Mesenchymal stem cell (in vitro differentiated cells and primary cell): ENCODE measurements at regions not wholly inside any gene's neighbourhood (a gene's known extent, or its start where the extent isn't known, plus 50 kb on each side); places are given as distances from the start of the nearest gene placed in this dataset.

Source experiments
- DNase-seq: peaks from one replicate; pipeline ENCODE4 v3.0.0-alpha.2; 2013
- H2AFZ ChIP-seq: one replicate; pipeline ENCODE4 v1.6.1; 2013; ENCODE audit warnings: low read depth, mild to moderate bottlenecking, control low read depth, inconsistent platforms, low read length, moderate library complexity
- H2AK5ac ChIP-seq: 2 replicates; pipeline ENCODE4 v1.6.1; 2013; ENCODE audit warnings: low read length, moderate library complexity, mild to moderate bottlenecking, inconsistent platforms; ENCODE audit not compliant: severe bottlenecking
- H2BK120ac ChIP-seq: one replicate; pipeline ENCODE4 v1.6.1; 2013; ENCODE audit warnings: low read depth, mild to moderate bottlenecking, inconsistent platforms, low read length, moderate library complexity
- H2BK12ac ChIP-seq, 2 experiments: one replicate each; pipeline ENCODE4 v1.6.1; 2013; ENCODE audit warnings: inconsistent platforms in 2 of 2, low read length in 2 of 2, mild to moderate bottlenecking in 2 of 2, moderate library complexity in 2 of 2, control low read depth in 1 of 2
- H2BK15ac ChIP-seq: one replicate; pipeline ENCODE4 v1.6.1; 2013; ENCODE audit warnings: mild to moderate bottlenecking, low read depth, inconsistent platforms; ENCODE audit not compliant: poor library complexity, severe bottlenecking
- H2BK5ac ChIP-seq: 2 replicates; pipeline ENCODE4 v1.6.1; 2013; ENCODE audit warnings: low read depth, mild to moderate bottlenecking, low read length, control low read depth, inconsistent platforms; ENCODE audit not compliant: poor library complexity, severe bottlenecking
- H3K14ac ChIP-seq, 2 experiments: one replicate each; pipeline ENCODE4 v1.6.1; 2013; ENCODE audit warnings: inconsistent platforms in 2 of 2, low read length in 2 of 2, control low read depth in 1 of 2, mild to moderate bottlenecking in 1 of 2, moderate library complexity in 1 of 2
- H3K18ac ChIP-seq, 2 experiments: one replicate each; pipeline ENCODE4 v1.6.1; 2013; ENCODE audit warnings: inconsistent platforms in 2 of 2, low read length in 2 of 2, control low read depth in 1 of 2, low read depth in 1 of 2, mild to moderate bottlenecking in 1 of 2
- H3K23ac ChIP-seq, 2 experiments: one replicate each; pipeline ENCODE4 v1.6.1; 2013; ENCODE audit warnings: inconsistent platforms in 2 of 2, low read length in 2 of 2, mild to moderate bottlenecking in 2 of 2, moderate library complexity in 2 of 2, control low read depth in 1 of 2
- H3K27ac ChIP-seq: 2 replicates; pipeline ENCODE4 v1.5.1; 2013; ENCODE audit warnings: mild to moderate bottlenecking, moderate library complexity, low read length, control low read depth, inconsistent platforms; ENCODE audit not compliant: poor library complexity, severe bottlenecking
- H3K27me3 ChIP-seq, 2 experiments: 2 replicates each; pipeline versions ENCODE4 v1.6.1 to v1.7.0; 2013; ENCODE audit warnings: low read length in 2 of 2, mild to moderate bottlenecking in 2 of 2, moderate library complexity in 2 of 2, control low read depth in 1 of 2, inconsistent platforms in 1 of 2; ENCODE audit not compliant: control insufficient read depth in 1 of 2, insufficient read depth in 1 of 2
- H3K36me3 ChIP-seq, 2 experiments: 2 replicates each; pipeline versions ENCODE4 v1.6.1 to v1.7.0; 2013; ENCODE audit warnings: low read length in 2 of 2, control low read depth in 1 of 2, inconsistent platforms in 1 of 2, low read depth in 1 of 2, mild to moderate bottlenecking in 1 of 2; ENCODE audit not compliant: insufficient read depth in 2 of 2, control insufficient read depth in 1 of 2
- H3K4ac ChIP-seq, 2 experiments: one replicate each; pipeline ENCODE4 v1.6.1; 2013; ENCODE audit warnings: inconsistent platforms in 2 of 2, low read length in 2 of 2, mild to moderate bottlenecking in 2 of 2, moderate library complexity in 2 of 2, control low read depth in 1 of 2, low read depth in 1 of 2
- H3K4me1 ChIP-seq: 2 replicates; pipeline ENCODE4 v1.6.1; 2013; ENCODE audit warnings: low read depth, low read length, control low read depth; ENCODE audit not compliant: control insufficient read depth, insufficient read depth
- H3K4me2 ChIP-seq: 2 replicates; pipeline ENCODE4 v1.6.1; 2013; ENCODE audit warnings: low read length, mild to moderate bottlenecking, inconsistent platforms; ENCODE audit not compliant: poor library complexity, severe bottlenecking
- H3K4me3 ChIP-seq, 2 experiments: 2 replicates each; pipeline versions ENCODE4 v1.5.1 to v1.7.0; 2013; ENCODE audit warnings: low read length in 2 of 2, mild to moderate bottlenecking in 2 of 2, control low read depth in 1 of 2, low read depth in 1 of 2; ENCODE audit not compliant: insufficient read depth in 1 of 2
- H3K79me1 ChIP-seq: replicated peaks from 2 replicates; pipeline ENCODE4 v1.6.1; 2013; ENCODE audit warnings: mild to moderate bottlenecking, control low read depth, low read length, inconsistent platforms; ENCODE audit not compliant: poor library complexity, severe bottlenecking
- H3K9ac ChIP-seq: 2 replicates; pipeline ENCODE4 v1.7.0; 2013; ENCODE audit warnings: mild to moderate bottlenecking, low read length, moderate library complexity
- H3K9me3 ChIP-seq: 2 replicates; pipeline ENCODE4 v1.7.0; 2013; ENCODE audit warnings: mild to moderate bottlenecking, low read length; ENCODE audit not compliant: control insufficient read depth
- H4K8ac ChIP-seq: one replicate; pipeline ENCODE4 v1.6.1; 2013; ENCODE audit warnings: inconsistent platforms, mild to moderate bottlenecking, low read length, moderate library complexity
- H4K91ac ChIP-seq: one replicate; pipeline ENCODE4 v1.6.1; 2013; ENCODE audit warnings: mild to moderate bottlenecking, low read length, inconsistent platforms
- WGBS: methylation state at CpG from one replicate; pipeline ENCODE4 v1.1.7; 2013; ENCODE audit warnings: mixed read lengths; 5-methylcytosine and 5-hydroxymethylcytosine counted together

GRCh38 chr1:5565281-5566125 lies 426.7 kb downstream of the NPHP4 start:
- Histone ChIP-seq H2BK12ac (no peak overlapping the region), H3K4me3 (no peak overlapping the region), H3K23ac (no peak overlapping the region), H2AK5ac (no peak overlapping the region), H3K79me1 (no peaks in the 10 kb centered on the region), H3K27me3 (no peaks in the 10 kb centered on the region), H2BK120ac (no peak overlapping the region), H3K27ac (no peak overlapping the region), H3K9ac (no peak overlapping the region), H2BK5ac (no peak overlapping the region), H3K4ac (no peak overlapping the region), H4K8ac (no peak overlapping the region), H3K4me1 (no peaks in the 10 kb centered on the region), H3K18ac (no peak overlapping the region), H3K9me3 (peaks cover 11% of the 10 kb centered on the region), H4K91ac (no peak overlapping the region), H3K4me2 (no peak overlapping the region), H3K14ac (no peak overlapping the region), H3K36me3 (no peaks in the 10 kb centered on the region), H2BK15ac (no peak overlapping the region), H2AFZ (no peak overlapping the region)
- 59% methylated on average over 19 of the region's 19 CpGs for WGBS
- no peak for DNase-seq

GRCh38 chr1:5564578-5565257 lies 427.5 kb downstream of the NPHP4 start:
- no peak overlapping the region for H2BK5ac ChIP-seq
- no peak overlapping the region for H3K27ac ChIP-seq
- no peak overlapping the region for H4K8ac ChIP-seq
- H3K18ac ChIP-seq: no peak overlapping the region
- no peak overlapping the region for H2BK120ac ChIP-seq
- H2BK12ac ChIP-seq: no peak overlapping the region
- no peak overlapping the region for H3K4me2 ChIP-seq
- H3K9me3 ChIP-seq: peaks cover 9% of the 10 kb centered on the region
- no peaks in the 10 kb centered on the region for H3K79me1 ChIP-seq
- H3K4me3 ChIP-seq: no peak overlapping the region
- WGBS: 75% methylated on average over 10 of the region's 10 CpGs
- H4K91ac ChIP-seq: no peak overlapping the region
- no peak for DNase-seq
- no peak overlapping the region for H3K23ac ChIP-seq
- no peak overlapping the region for H2BK15ac ChIP-seq
- H3K36me3 ChIP-seq: no peaks in the 10 kb centered on the region
- H3K9ac ChIP-seq: no peak overlapping the region
- no peak overlapping the region for H3K14ac ChIP-seq
- H3K4ac ChIP-seq: no peak overlapping the region
- no peak overlapping the region for H2AFZ ChIP-seq
- H3K27me3 ChIP-seq: no peaks in the 10 kb centered on the region
- H3K4me1 ChIP-seq: no peaks in the 10 kb centered on the region
- no peak overlapping the region for H2AK5ac ChIP-seq

- Histone ChIP-seq H3K79me1 (no peaks in the 10 kb centered on the region), H2BK5ac (no peak overlapping the region), H3K23ac (no peak overlapping the region), H3K4me1 (no peaks in the 10 kb centered on the region), H4K8ac (no peak overlapping the region), H2BK15ac (no peak overlapping the region), H3K4ac (no peak overlapping the region), H3K4me2 (no peak overlapping the region), H3K14ac (no peak overlapping the region), H3K27me3 (no peaks in the 10 kb centered on the region), H3K9ac (no peak overlapping the region), H3K9me3 (peaks cover 7% of the 10 kb centered on the region), H3K18ac (no peak overlapping the region), H2BK120ac (no peak overlapping the region), H2AK5ac (no peak overlapping the region), H4K91ac (no peak overlapping the region), H2AFZ (no peak overlapping the region), H3K27ac (no peak overlapping the region), H2BK12ac (no peak overlapping the region), H3K36me3 (no peaks in the 10 kb centered on the region), H3K4me3 (no peak overlapping the region)
- WGBS: 77% methylated on average over 13 of the region's 14 CpGs
- no peak for DNase-seq
These were observed 428.2 kb downstream of the NPHP4 start for GRCh38 chr1:5563861-5564577.

GRCh38 chr1:5562769-5563168 lies 429.5 kb downstream of the NPHP4 start:
- H2BK15ac ChIP-seq: no peak overlapping the region
- no peak overlapping the region for H2AFZ ChIP-seq
- no peaks in the 10 kb centered on the region for H3K4me1 ChIP-seq
- no peak overlapping the region for H2BK5ac ChIP-seq
- H3K79me1 ChIP-seq: no peaks in the 10 kb centered on the region
- no peak overlapping the region for H3K4me2 ChIP-seq
- H2AK5ac ChIP-seq: no peak overlapping the region
- no peak overlapping the region for H3K18ac ChIP-seq
- no peak overlapping the region for H2BK12ac ChIP-seq
- 53% methylated on average over 4 of the region's 4 CpGs for WGBS
- no peak overlapping the region for H4K8ac ChIP-seq
- no peaks in the 10 kb centered on the region for H3K27me3 ChIP-seq
- no peak overlapping the region for H3K9ac ChIP-seq
- H3K23ac ChIP-seq: no peak overlapping the region
- H3K14ac ChIP-seq: no peak overlapping the region
- no peak overlapping the region for H2BK120ac ChIP-seq
- no peak overlapping the region for H3K4ac ChIP-seq
- H3K27ac ChIP-seq: no peak overlapping the region
- no peak for DNase-seq
- no peak overlapping the region for H4K91ac ChIP-seq
- peaks cover 4% of the 10 kb centered on the region for H3K9me3 ChIP-seq
- no peak overlapping the region for H3K4me3 ChIP-seq
- H3K36me3 ChIP-seq: no peaks in the 10 kb centered on the region
